ENCODE measurements at regions not wholly inside any gene's neighbourhood (a gene's known extent, or its start where the extent isn't known, plus 50 kb on each side); places are given as distances from the start of the nearest gene placed in this dataset.

DNA sequence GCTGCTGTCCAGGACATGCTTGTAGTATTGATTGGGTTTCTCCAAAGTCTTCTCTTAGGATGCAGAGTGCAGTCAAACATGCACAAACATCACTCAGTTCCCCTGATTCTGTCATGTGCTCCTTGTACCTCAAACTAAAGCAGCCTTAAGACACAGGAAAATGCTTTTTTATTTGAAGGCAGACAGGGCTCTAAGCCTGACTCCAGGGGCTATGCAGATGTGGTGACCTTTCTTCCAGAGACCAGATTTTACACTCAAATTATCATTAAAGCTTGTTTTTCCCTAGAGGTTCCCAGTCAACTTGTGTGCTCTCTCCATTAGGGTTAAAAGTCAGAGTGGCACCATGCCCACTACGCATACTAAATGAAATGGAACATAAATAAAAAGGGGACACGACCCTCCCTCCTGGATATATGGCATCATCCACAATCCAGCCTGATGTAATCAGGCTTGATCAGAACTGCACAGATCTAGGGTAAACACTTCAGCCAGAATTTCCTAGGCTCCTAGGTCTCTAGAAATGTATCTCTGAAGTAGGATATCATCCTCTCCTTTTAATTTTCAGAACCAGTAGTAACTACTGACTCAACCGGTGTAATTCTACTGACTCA, 771.1 kb downstream of the NR2F1-AS1 start:
- no peaks in the 10 kb centered on the region for H3K27me3 Mint-ChIP-seq

GRCh38 chr5:92808474-92808873, 772.5 kb downstream of the NR2F1-AS1 start:
- H3K27ac Mint-ChIP-seq = no peak overlapping the region
- H3K27me3 Mint-ChIP-seq = no peaks in the 10 kb centered on the region
- peaks cover 2% of the 10 kb centered on the region for H3K9me3 Mint-ChIP-seq
- H3K4me3 Mint-ChIP-seq = no peak overlapping the region
- H3K36me3 Mint-ChIP-seq = no peaks in the 10 kb centered on the region
- ATAC-seq = no peak
- no peaks in the 10 kb centered on the region for H3K4me1 Mint-ChIP-seq

More for the DNA sequence above, 771.1 kb downstream of the NR2F1-AS1 start:
- Mint-ChIP-seq H3K27ac (no peak overlapping the region), H3K4me3 (no peak overlapping the region), H3K36me3 (no peaks in the 10 kb centered on the region), H3K4me1 (no peaks in the 10 kb centered on the region), H3K9me3 (no peaks in the 10 kb centered on the region)
- no peak for ATAC-seq

DNA sequence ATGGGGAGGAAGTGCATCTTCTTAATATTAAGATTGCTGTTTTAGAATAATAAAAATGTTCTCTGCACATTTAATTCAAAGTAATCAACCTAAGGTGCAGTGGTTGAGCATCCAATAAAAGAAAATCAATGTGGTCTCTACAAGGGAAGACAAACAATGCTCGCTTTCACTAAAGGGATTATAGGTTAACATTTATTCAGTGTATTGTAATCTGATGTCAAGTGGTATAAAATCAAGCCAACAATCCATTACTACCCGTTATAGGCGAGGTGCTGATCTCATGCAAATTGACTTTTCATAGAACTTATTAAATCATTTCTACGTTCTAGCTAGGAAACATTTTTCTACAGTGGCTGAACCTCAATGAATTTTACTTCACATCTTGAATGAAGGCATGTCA, 773.9 kb downstream of the NR2F1-AS1 start:
- Mint-ChIP-seq H3K4me3 (no peak overlapping the region), H3K27me3 (no peaks in the 10 kb centered on the region), H3K36me3 (no peaks in the 10 kb centered on the region), H3K27ac (no peak overlapping the region), H3K4me1 (no peaks in the 10 kb centered on the region), H3K9me3 (peaks cover 3% of the 10 kb centered on the region)
- no peak for ATAC-seq

DNA sequence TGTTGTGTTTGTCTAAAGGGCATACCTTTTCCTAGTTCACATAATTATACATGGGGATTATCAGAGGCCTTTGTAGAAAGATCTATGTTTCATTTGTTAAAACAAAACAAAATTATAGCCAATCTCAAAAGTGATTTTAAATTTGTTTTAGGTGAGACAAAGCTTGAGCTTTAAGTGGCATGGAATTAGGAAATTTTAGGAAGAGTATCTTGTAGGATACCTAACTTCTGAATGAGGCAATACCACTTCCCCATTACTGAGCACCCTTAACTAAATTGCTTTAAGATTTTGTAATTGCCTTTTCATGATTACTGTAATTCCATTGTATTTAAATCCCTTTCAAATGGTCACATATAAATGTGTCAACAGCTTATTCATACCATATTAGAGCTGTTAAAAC, 775.6 kb downstream of the NR2F1-AS1 start:
- Mint-ChIP-seq H3K4me1 (no peaks in the 10 kb centered on the region), H3K4me3 (no peak overlapping the region), H3K36me3 (no peaks in the 10 kb centered on the region), H3K9me3 (peaks cover 3% of the 10 kb centered on the region), H3K27me3 (no peaks in the 10 kb centered on the region), H3K27ac (no peak overlapping the region)
- no peak for ATAC-seq

GRCh38 chr5:92801911-92802310, 779.1 kb downstream of the NR2F1-AS1 start:
- Mint-ChIP-seq H3K36me3 (no peaks in the 10 kb centered on the region), H3K27me3 (no peaks in the 10 kb centered on the region), H3K4me3 (no peak overlapping the region), H3K27ac (no peak overlapping the region), H3K9me3 (peaks cover 6% of the 10 kb centered on the region), H3K4me1 (no peaks in the 10 kb centered on the region)
- ATAC-seq = no peak

DNA sequence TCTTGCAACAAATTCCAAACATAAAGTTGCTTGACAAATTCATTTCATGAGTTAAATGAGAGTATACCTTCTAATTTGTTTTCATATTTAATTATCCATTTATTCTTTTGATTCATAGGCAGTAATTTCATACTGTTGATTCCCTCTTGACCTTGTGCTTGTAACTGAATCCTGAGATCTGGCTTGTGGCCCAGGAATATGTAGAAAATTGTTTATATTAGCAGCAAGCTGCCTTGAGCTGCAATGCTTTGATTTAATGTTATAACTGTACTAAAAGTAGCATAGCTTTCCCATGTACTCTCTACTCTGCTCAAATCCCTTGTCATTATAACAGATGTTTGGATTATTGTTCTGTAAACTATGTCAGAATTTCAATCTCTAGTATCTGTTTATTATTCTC, 780.7 kb downstream of the NR2F1-AS1 start:
- Mint-ChIP-seq H3K27ac (no peak overlapping the region), H3K9me3 (peaks cover 10% of the 10 kb centered on the region), H3K36me3 (no peaks in the 10 kb centered on the region), H3K27me3 (no peaks in the 10 kb centered on the region), H3K4me1 (no peaks in the 10 kb centered on the region), H3K4me3 (no peak overlapping the region)
- no peak for ATAC-seq

GRCh38 chr5:92795633-92796032, 785.4 kb downstream of the NR2F1-AS1 start:
- Mint-ChIP-seq H3K27me3 (no peaks in the 10 kb centered on the region), H3K4me1 (no peaks in the 10 kb centered on the region), H3K9me3 (peaks cover 17% of the 10 kb centered on the region), H3K4me3 (no peak overlapping the region), H3K27ac (no peak overlapping the region), H3K36me3 (no peaks in the 10 kb centered on the region)
- no peak for ATAC-seq

- H3K9me3 Mint-ChIP-seq = peaks cover 6% of the 10 kb centered on the region
- H3K36me3 Mint-ChIP-seq = no peaks in the 10 kb centered on the region
- ATAC-seq = no peak
- H3K27ac Mint-ChIP-seq = no peak overlapping the region
- no peaks in the 10 kb centered on the region for H3K27me3 Mint-ChIP-seq
- H3K4me3 Mint-ChIP-seq = no peak overlapping the region
- H3K4me1 Mint-ChIP-seq = no peaks in the 10 kb centered on the region
Measured at GRCh38 chr5:92780057-92780456, 801.0 kb downstream of the NR2F1-AS1 start.

GRCh38 chr5:92779536-92779935, 801.5 kb downstream of the NR2F1-AS1 start:
- Mint-ChIP-seq H3K9me3 (peaks cover 6% of the 10 kb centered on the region), H3K27me3 (no peaks in the 10 kb centered on the region), H3K27ac (no peak overlapping the region), H3K4me3 (no peak overlapping the region), H3K4me1 (no peaks in the 10 kb centered on the region), H3K36me3 (no peaks in the 10 kb centered on the region)
- ATAC-seq = no peak

DNA sequence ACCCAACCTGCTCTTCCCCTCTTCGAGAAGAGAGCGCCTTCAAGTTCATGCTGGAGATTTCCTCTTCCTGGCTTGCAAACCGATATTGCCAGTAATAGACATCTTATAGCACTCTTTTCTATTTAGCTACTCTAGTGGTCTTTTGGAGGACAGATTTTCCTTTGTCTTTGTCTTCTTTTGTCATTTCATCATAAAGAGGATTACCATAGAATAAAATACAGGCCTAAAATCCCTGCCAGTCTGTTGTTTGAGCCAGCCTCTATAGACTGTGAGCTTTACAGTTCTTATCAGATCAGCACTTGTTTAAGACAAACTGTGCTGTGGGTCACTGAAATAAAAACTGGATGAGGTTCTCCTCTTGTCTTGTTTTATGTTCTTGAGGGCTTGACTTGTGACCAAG, 802.8 kb downstream of the NR2F1-AS1 start:
- H3K27ac Mint-ChIP-seq = no peak overlapping the region

DNA sequence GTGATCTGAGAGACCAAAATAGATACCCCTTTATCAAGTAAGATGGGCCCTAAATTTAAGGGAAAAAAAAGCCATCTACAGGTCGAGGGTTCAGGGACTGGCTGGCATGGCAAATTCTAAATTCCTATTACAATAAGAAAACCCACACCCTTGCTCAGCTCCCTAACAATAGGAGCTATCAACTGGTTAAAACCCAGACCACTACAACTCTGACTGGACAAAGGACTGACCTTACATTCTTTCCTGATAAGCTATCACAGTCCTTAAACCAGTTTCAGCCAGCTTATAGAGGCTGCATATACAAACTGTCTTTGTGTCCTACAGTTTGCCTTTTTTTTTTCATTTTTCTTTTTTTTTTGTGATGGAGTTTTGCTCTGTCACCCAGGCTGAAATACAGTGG, 803.6 kb downstream of the NR2F1-AS1 start:
- ATAC-seq = no peak
- Mint-ChIP-seq H3K4me1 (no peaks in the 10 kb centered on the region), H3K4me3 (no peak overlapping the region), H3K27ac (no peak overlapping the region), H3K9me3 (peaks cover 9% of the 10 kb centered on the region), H3K27me3 (no peaks in the 10 kb centered on the region), H3K36me3 (no peaks in the 10 kb centered on the region)

More for the DNA sequence above, 802.8 kb downstream of the NR2F1-AS1 start:
- H3K4me3 Mint-ChIP-seq = no peak overlapping the region
- H3K36me3 Mint-ChIP-seq = no peaks in the 10 kb centered on the region
- no peak for ATAC-seq
- no peaks in the 10 kb centered on the region for H3K4me1 Mint-ChIP-seq
- H3K27me3 Mint-ChIP-seq = no peaks in the 10 kb centered on the region
- peaks cover 9% of the 10 kb centered on the region for H3K9me3 Mint-ChIP-seq

DNA sequence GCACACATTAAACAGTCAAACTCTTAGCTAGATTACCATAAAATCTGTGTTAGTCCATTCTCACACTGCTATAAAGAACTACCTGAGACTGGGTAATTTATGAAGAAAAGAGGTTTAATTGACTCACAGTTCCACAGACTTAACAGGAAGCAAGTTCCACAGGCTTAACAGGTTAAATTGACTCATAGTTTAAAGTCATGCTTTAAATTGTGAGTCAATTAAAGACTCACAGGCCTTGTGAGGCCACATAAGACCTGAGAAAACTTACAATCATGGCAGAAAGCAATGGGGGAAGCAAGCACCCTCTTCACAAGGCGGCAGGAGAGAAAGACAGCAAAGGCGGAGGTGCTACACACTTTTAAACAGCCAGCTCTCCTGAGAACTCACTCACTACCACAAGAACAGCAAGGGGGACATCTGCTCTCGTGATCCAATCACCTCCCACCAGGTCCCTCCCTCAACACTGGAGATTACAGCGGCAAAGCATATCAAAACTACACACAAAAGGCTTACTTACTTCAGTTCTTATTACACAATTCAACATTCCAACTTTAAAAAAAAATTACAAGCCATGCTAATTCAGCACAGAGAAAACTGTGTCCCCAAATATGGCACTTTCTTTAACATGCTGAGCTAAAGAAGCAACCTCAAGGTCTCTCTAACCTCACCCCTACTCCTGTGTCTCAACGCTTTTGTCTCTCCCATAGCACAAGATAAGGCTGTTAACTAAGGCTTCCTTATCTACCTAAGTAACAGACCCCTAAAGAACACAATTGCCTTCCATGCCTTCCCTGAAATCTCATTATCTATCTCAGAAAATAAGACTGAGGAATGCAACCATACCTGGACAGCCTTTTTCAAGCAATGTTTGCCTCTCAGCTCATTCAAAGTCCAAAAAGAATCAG, 805.1 kb downstream of the NR2F1-AS1 start:
- H3K9me3 Mint-ChIP-seq = peaks cover 9% of the 10 kb centered on the region
- no peaks in the 10 kb centered on the region for H3K27me3 Mint-ChIP-seq
- ATAC-seq = no peak
- H3K36me3 Mint-ChIP-seq = no peaks in the 10 kb centered on the region
- H3K4me3 Mint-ChIP-seq = no peak overlapping the region
- no peak overlapping the region for H3K27ac Mint-ChIP-seq
- H3K4me1 Mint-ChIP-seq = no peaks in the 10 kb centered on the region

DNA sequence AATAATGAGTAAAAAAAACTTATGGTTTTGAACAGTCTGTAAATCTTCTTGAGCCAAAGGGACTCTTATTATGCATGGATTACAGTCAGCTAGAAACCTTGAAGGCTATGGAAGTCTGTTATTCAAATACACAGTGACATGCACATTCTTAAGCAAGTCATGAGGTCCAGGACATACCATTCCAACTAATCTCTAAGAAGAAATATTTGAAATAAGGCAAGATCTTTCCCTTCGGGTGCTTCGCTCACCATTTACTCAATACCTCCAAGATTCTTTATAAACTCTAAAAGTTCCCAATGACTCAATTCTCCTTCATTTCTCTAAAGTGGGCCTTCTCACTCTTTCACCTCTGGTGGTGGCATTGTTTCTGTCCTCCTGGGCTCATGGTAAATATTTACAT, 811.0 kb downstream of the NR2F1-AS1 start:
- Mint-ChIP-seq H3K4me3 (no peak overlapping the region), H3K9me3 (peaks cover 3% of the 10 kb centered on the region), H3K27ac (no peak overlapping the region), H3K4me1 (no peaks in the 10 kb centered on the region), H3K36me3 (no peaks in the 10 kb centered on the region), H3K27me3 (no peaks in the 10 kb centered on the region)
- ATAC-seq = no peak

- H3K9me3 Mint-ChIP-seq = no peaks in the 10 kb centered on the region
- ATAC-seq = no peak
- H3K36me3 Mint-ChIP-seq = no peaks in the 10 kb centered on the region
- no peak overlapping the region for H3K4me3 Mint-ChIP-seq
- no peaks in the 10 kb centered on the region for H3K4me1 Mint-ChIP-seq
- H3K27ac Mint-ChIP-seq = no peak overlapping the region
- no peaks in the 10 kb centered on the region for H3K27me3 Mint-ChIP-seq
Measured at GRCh38 chr5:92761585-92761984, 819.4 kb downstream of the NR2F1-AS1 start.

- Mint-ChIP-seq H3K4me3 (no peak overlapping the region), H3K9me3 (no peaks in the 10 kb centered on the region), H3K36me3 (no peaks in the 10 kb centered on the region), H3K27me3 (no peaks in the 10 kb centered on the region), H3K4me1 (no peaks in the 10 kb centered on the region), H3K27ac (no peak overlapping the region)
- ATAC-seq = no peak
Measured at GRCh38 chr5:92760550-92760949, 820.5 kb downstream of the NR2F1-AS1 start.

DNA sequence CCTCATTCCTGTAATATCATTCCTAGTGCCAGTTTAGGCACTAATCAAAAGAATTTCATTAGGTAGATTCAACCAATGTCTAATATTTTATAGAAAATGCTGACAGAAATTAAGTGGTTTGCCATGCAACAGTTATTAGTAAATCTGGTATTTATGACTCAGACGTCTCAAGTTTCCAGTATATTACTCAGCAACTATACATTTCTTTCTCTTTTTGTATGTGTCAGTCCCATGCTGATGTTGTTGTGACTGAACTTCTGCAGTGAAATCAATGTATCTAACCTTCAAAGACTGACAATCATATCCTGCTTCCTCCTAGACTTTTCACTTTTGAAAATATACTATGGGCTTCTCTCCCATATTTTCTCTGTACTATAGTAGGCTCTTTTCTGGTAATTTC, 822.5 kb downstream of the NR2F1-AS1 start:
- H3K36me3 Mint-ChIP-seq = no peaks in the 10 kb centered on the region
- no peak overlapping the region for H3K27ac Mint-ChIP-seq
- no peaks in the 10 kb centered on the region for H3K27me3 Mint-ChIP-seq
- H3K9me3 Mint-ChIP-seq = no peaks in the 10 kb centered on the region
- ATAC-seq = no peak
- no peak overlapping the region for H3K4me3 Mint-ChIP-seq
- H3K4me1 Mint-ChIP-seq = no peaks in the 10 kb centered on the region

All from stimulated activated memory B cell treated with anti-CD40 and anti-IgM and Interleukin-4, amounts not matched to agents 10 μg/mL and 1 μg/mL and 100 μg/mL, for 72 hours (primary cell).